Prostate gland (tissue), 2 donors: ENCODE measurements at regions not wholly inside any gene's neighbourhood (a gene's known extent, or its start where the extent isn't known, plus 50 kb on each side); places are given as distances from the start of the nearest gene placed in this dataset.
A peak's percentile ranks its signal among the peaks of the same experiment; 100 is the strongest.

Experiments used
- DNase-seq: peaks from one replicate; pipeline ENCODE4 v3.0.0-alpha.2; 2019; ENCODE audit warnings: low spot score
- H3K27ac ChIP-seq, 2 donors: fragments of 200-600 bp; sonication (generic); 2 replicates each; pipeline ENCODE4 v1.5.1; 2017 to 2019
- H3K27me3 ChIP-seq: fragments of 200-600 bp; sonication (generic); replicated peaks from 2 replicates; pipeline ENCODE4 v1.5.1; 2019; ENCODE audit not compliant: insufficient read depth
- H3K36me3 ChIP-seq, 2 donors: fragments of 200-600 bp; sonication (generic); 1 replicate in 1 of 2; 2 replicates in 1 of 2; pipeline versions ENCODE4 v1.5.1 to v1.8.1; 2017 to 2019
- H3K4me1 ChIP-seq: fragments of 200-600 bp; sonication (generic); replicated peaks from 2 replicates; pipeline ENCODE4 v1.5.1; 2019
- H3K4me3 ChIP-seq, 2 donors: fragments of 200-600 bp; sonication (generic); 2 replicates each; pipeline ENCODE4 v1.5.1; 2017 to 2019
- H3K9me3 ChIP-seq: fragments of 200-600 bp; sonication (generic); 2 replicates; pipeline ENCODE4 v1.5.1; 2017
- CTCF ChIP-seq, 4 experiments: fragments of 200-600 bp in 2 of 4; fragments of 450-650 bp in 2 of 4; sonication (generic) in 2 of 4; IDR thresholded peaks; 1 replicate in 3 of 4; 2 replicates in 1 of 4; pipeline ENCODE4 v1.5.1; 2016 to 2019; ENCODE audit warnings: antibody characterized with exemption in 4 of 4, mild to moderate bottlenecking in 2 of 4, moderate library complexity in 2 of 4
- POLR2A ChIP-seq: fragments of 450-650 bp; IDR thresholded peaks from one replicate; pipeline ENCODE4 v1.6.1; 2016; ENCODE audit warnings: antibody characterized with exemption, mild to moderate bottlenecking
- POLR2AphosphoS5 ChIP-seq: sonication (generic); formaldehyde crosslinking; IDR thresholded peaks from one replicate; pipeline ENCODE4 v1.6.1; 2017; ENCODE audit warnings: antibody characterized with exemption
- WGBS: methylation state at CpG from one replicate; pipeline ENCODE4 v1.1.5; 2018; 5-methylcytosine and 5-hydroxymethylcytosine counted together
- intact Hi-C: fragments of 100-400 bp; cut with DNase I; formaldehyde crosslinking; loops from one replicate; pipeline ENCODE4 v1.14.2; 2022

DNA sequence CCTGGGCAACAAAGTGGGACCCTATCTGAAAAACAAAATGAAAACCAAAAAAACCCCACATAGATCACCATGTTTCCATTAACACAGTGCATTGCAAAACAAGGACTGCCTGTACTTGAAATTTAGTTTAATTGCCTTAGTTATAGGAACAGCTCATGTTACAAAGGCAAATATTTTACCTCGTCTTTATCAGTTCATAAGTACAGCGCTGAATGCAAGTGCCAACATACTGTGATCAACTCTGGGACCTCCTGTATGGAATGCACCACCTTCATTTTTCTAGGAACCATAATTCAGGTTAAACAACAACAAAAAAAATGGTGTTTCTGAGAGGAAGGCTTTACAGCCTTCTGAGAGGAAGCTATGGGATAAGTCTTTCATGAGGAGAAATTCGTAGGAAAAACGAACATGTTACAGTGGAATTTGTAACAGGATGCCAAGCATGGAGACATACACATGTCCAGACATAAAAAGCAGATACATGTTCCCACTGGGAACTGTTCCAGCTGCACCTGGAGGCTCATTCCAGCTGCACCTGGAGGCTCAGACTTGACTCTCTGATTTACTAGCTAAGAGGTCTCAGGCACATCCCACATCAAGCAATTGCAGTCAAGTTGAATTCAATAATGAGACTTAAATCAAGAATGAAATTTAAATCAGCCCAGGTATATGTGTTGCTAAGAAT, 821.3 kb downstream of the NLGN4Y start:
- no peaks in the 10 kb centered on the region for H3K36me3 ChIP-seq
- TF ChIP-seq CTCF (IDR thresholded peaks at IDR 0.05) (no peak), POLR2A (no peak), POLR2AphosphoS5 (peak; percentile 73)
- 22% methylated on average over 4 of the region's 4 CpGs for WGBS
- no peaks in the 10 kb centered on the region for H3K4me1 ChIP-seq
- DNase-seq = peak; percentile 63
- no peak overlapping the region for H3K4me3 ChIP-seq
- peak overlapping the region; percentile 39 to 56 for H3K27ac ChIP-seq
- no peaks in the 10 kb centered on the region for H3K9me3 ChIP-seq
- H3K27me3 ChIP-seq = no peaks in the 10 kb centered on the region
- intact Hi-C loops = no loop called here

DNA sequence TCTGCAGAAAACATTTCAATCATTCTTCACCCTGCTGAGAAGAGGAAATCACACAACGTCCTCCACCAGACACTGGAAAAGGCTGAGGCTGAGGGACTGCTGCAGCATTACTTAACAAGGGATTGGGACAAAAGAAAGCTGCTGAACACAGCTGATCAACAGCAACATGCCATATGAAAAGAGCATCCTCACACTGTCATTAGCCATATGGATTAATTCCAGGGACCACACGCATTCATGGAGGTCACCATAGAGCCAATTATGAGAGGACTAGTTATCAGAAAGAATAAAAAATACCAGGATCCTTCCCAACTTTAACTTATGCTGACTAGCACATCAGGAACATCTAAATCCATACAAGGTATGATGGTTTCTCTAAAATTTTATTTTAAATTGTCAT, 825.0 kb downstream of the NLGN4Y start:
- TF ChIP-seq CTCF (IDR thresholded peaks at IDR 0.05) = no peak
- TF ChIP-seq POLR2A = no peak
- TF ChIP-seq POLR2AphosphoS5 = no peak
- H3K9me3 ChIP-seq = no peaks in the 10 kb centered on the region
- no peak for DNase-seq
- no peak overlapping the region for H3K27ac ChIP-seq
- no peaks in the 10 kb centered on the region for H3K36me3 ChIP-seq
- intact Hi-C loops = no loop called here
- H3K4me3 ChIP-seq = no peak overlapping the region
- WGBS = 69% methylated on average over 2 of the region's 2 CpGs
- no peaks in the 10 kb centered on the region for H3K4me1 ChIP-seq
- H3K27me3 ChIP-seq = no peaks in the 10 kb centered on the region

GRCh38 chrY:15355321-15355720, 831.0 kb downstream of the NLGN4Y start:
- no peaks in the 10 kb centered on the region for H3K36me3 ChIP-seq
- no peaks in the 10 kb centered on the region for H3K27me3 ChIP-seq
- no peak overlapping the region for H3K27ac ChIP-seq
- no peaks in the 10 kb centered on the region for H3K9me3 ChIP-seq
- no peaks in the 10 kb centered on the region for H3K4me1 ChIP-seq
- no peak for TF ChIP-seq POLR2A
- no peak for TF ChIP-seq CTCF (IDR thresholded peaks at IDR 0.05)
- no peak for TF ChIP-seq POLR2AphosphoS5
- DNase-seq = no peak
- WGBS = 90% methylated on average over 3 of the region's 3 CpGs
- intact Hi-C loops = no loop called here
- H3K4me3 ChIP-seq = no peak overlapping the region

- no peaks in the 10 kb centered on the region for H3K4me1 ChIP-seq
- TF ChIP-seq POLR2A = no peak
- TF ChIP-seq CTCF (IDR thresholded peaks at IDR 0.05) = no peak
- no peak for TF ChIP-seq POLR2AphosphoS5
- intact Hi-C loops = no loop called here
Observed at GRCh38 chrY:15360471-15360870, 836.1 kb downstream of the NLGN4Y start.

DNA sequence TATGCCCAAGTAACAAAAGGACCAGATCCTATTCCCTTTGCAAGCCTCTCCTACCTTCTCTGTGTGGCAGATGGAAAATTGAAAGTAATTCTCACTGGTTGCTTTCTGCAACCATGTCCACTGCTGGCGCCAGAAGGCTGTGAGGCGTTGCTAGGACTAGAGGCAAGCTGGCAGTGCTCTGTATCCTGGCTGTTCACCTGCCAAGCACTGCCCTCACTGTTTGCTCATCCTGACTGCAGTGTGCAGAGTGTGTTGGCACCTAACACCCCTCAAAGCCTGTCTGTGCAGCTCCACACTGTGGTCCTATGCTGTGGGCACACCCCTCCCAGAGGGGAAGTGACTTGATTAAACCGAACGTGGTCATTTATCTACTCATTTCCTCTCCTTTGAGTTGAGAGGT, 840.7 kb downstream of the NLGN4Y start:
- peak; percentile 72 for DNase-seq
- H3K4me3 ChIP-seq = no peak overlapping the region
- no peaks in the 10 kb centered on the region for H3K36me3 ChIP-seq
- TF ChIP-seq CTCF (IDR thresholded peaks at IDR 0.05) (no peak), POLR2AphosphoS5 (peak; percentile 49)
- H3K9me3 ChIP-seq = no peaks in the 10 kb centered on the region
- 38% methylated on average over 4 of the region's 4 CpGs for WGBS
- H3K27ac ChIP-seq = no peak overlapping the region
- intact Hi-C loops = no loop called here
- no peaks in the 10 kb centered on the region for H3K27me3 ChIP-seq
- no peaks in the 10 kb centered on the region for H3K4me1 ChIP-seq

More at GRCh38 chrY:15360471-15360870, 836.1 kb downstream of the NLGN4Y start:
- Histone ChIP-seq H3K27me3 (no peaks in the 10 kb centered on the region), H3K4me3 (no peak overlapping the region), H3K27ac (no peak overlapping the region), H3K36me3 (no peaks in the 10 kb centered on the region), H3K9me3 (no peaks in the 10 kb centered on the region)
- DNase-seq = no peak
